HFFc6 (cell line): ENCODE measurements at regions not wholly inside any gene's neighbourhood (a gene's known extent, or its start where the extent isn't known, plus 50 kb on each side); places are given as distances from the start of the nearest gene placed in this dataset.
"Not testable (repeated sequence)": the region's sequence is repeated elsewhere in the genome, so short reads cannot be mapped to it uniquely, and the experiment has no call there.

ENCODE experiments used
- DNase-seq: peaks from one replicate; pipeline ENCODE4 v3.0.0-alpha.2; 2018
- H3K27ac Mint-ChIP-seq: 2 replicates; pipeline ENCODE4 v1.8.0; 2020; ENCODE audit warnings: mild to moderate bottlenecking, mixed read lengths
- H3K27me3 Mint-ChIP-seq: 2 replicates; pipeline ENCODE4 v1.8.0; 2021; ENCODE audit warnings: mild to moderate bottlenecking, moderate library complexity, mixed read lengths; ENCODE audit not compliant: insufficient read depth
- H3K36me3 Mint-ChIP-seq: 2 replicates; pipeline ENCODE4 v1.8.0; 2021; ENCODE audit warnings: low read depth, mixed read lengths
- H3K4me1 Mint-ChIP-seq: 2 replicates; pipeline ENCODE4 v1.8.0; 2020; ENCODE audit warnings: low read depth, mixed read lengths
- H3K4me3 Mint-ChIP-seq: 2 replicates; pipeline ENCODE4 v1.8.0; 2020; ENCODE audit warnings: mild to moderate bottlenecking, moderate library complexity, mixed read lengths
- H3K9me3 Mint-ChIP-seq: 2 replicates; pipeline ENCODE4 v1.8.0; 2020; ENCODE audit warnings: mild to moderate bottlenecking, mixed read lengths
- CTCF ChIP-seq: fragments of 200-600 bp; sonication (generic); IDR thresholded peaks from 2 replicates; pipeline ENCODE4 v1.5.0; 2021; ENCODE audit warnings: antibody characterized with exemption, mild to moderate bottlenecking

DNA sequence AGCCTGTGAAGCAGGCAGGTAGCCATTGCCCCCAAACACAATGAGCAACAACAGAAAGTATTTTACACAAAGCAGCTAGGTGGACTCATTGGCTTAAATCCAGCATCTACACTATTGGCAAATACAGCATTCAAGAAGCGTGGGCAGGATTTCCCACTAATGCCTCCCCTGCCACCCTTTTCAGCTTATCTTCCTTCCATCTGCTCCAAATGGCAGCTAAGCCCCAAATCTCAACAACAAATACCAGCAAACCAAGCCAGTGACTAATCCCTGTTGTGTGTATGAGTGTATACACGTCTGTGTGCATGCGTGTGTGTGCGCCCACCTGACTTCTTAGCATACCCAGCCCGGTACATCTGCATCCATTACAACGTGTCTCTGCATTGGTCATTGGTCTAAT lies 151.2 kb upstream of the WWC1 start:
- no peak for TF ChIP-seq CTCF
- H3K27ac Mint-ChIP-seq: no peak overlapping the region
- H3K4me1 Mint-ChIP-seq: no peaks in the 10 kb centered on the region
- H3K27me3 Mint-ChIP-seq: peaks cover 4% of the 10 kb centered on the region
- DNase-seq: no peak
- no peak overlapping the region for H3K4me3 Mint-ChIP-seq
- no peaks in the 10 kb centered on the region for H3K9me3 Mint-ChIP-seq
- H3K36me3 Mint-ChIP-seq: no peaks in the 10 kb centered on the region

DNA sequence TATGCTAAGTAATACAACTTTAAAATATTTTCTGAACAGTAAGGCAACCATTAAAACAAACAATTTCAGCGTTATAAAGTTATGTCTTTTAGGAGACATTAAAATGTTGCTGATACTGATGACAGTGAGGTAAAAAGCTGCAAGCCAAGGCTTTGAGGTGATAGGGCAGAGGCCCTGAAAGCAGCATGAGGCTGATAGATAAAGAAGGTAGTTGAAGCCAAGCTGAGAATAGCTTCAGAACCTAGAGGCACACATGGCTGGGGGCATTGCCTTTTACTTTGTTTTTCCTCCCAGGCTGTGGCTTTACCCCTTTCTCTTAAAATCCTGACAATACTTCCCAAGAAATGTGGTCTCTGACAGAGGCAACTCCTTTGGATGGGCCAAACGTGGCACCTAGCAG lies 149.0 kb upstream of the WWC1 start:
- Mint-ChIP-seq H3K36me3 (no peaks in the 10 kb centered on the region), H3K27ac (no peak overlapping the region), H3K27me3 (peaks cover 6% of the 10 kb centered on the region), H3K9me3 (no peaks in the 10 kb centered on the region), H3K4me1 (no peaks in the 10 kb centered on the region), H3K4me3 (no peak overlapping the region)
- DNase-seq: no peak
- no peak for TF ChIP-seq CTCF

DNA sequence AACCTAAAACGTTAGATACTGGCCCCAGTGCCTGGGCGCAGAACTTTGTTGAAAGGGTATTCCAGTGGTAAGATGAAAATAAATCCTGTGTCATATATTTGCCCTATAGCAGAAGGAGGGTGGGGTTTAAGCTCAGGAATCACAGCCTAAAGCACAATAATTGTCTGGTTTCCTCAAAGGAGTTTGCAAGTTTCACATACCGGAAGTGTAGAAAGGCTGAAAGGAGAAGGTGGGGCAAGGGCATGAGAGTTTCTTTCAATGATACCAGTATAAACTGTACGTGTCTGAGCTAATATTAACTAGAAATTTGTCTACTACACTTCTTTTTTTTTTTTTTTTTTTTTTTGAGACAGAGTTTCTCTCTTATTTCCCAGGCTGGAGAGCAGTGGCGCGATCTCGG lies 147.9 kb upstream of the WWC1 start:
- not testable (repeated sequence) for H3K36me3 Mint-ChIP-seq, H3K27ac Mint-ChIP-seq, H3K4me3 Mint-ChIP-seq, H3K4me1 Mint-ChIP-seq, H3K9me3 Mint-ChIP-seq, DNase-seq, H3K27me3 Mint-ChIP-seq

- no peaks in the 10 kb centered on the region for H3K9me3 Mint-ChIP-seq
- no peaks in the 10 kb centered on the region for H3K4me1 Mint-ChIP-seq
- H3K36me3 Mint-ChIP-seq: no peaks in the 10 kb centered on the region
- no peak for DNase-seq
- no peak overlapping the region for H3K4me3 Mint-ChIP-seq
- TF ChIP-seq CTCF: no peak
- peaks cover 20% of the 10 kb centered on the region for H3K27me3 Mint-ChIP-seq
- H3K27ac Mint-ChIP-seq: no peak overlapping the region
Measured at GRCh38 chr5:168147106-168147505, 144.3 kb upstream of the WWC1 start.

DNA sequence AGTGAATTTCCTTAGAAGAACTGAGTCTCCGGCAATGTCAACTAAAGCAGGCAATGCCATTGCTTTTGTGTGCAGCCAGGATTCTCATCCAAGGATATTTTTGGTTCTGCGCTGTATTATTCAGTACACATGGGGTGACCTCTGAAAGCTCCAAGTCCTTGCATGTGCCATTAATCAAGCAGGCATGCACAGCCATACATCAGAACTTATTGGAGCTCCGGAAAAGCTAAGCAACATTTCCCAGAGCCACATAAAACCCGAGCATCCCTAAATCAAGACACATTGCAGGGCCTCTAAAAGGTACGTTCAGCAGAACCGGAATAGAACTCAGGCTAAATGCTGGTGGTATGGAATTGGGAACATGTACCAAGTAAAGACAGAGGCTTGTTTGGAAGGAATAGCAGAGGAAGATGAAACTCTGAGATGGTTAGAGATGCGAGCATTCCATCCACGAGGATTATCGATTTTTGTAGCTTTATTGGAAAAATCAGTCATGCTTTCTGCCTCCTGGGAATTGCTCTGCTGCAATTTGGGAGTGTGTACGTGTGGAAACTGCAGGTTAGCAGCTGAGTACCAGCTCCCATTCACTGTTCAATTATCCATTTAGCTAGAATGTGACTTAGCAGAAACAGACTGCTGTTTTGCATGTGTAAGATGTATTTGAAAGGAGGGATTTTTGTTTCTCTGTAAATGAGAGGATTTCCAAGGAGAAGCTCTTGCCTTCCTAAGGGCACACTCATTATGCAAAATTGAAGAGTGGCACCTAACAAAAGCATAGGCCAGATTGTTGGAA lies 143.7 kb upstream of the WWC1 start:
- H3K4me1 Mint-ChIP-seq: peaks cover 5% of the 10 kb centered on the region; the same call in 1 of the 2 replicates
- DNase-seq: no peak
- H3K9me3 Mint-ChIP-seq: no peaks in the 10 kb centered on the region
- H3K36me3 Mint-ChIP-seq: no peaks in the 10 kb centered on the region
- no peak overlapping the region for H3K27ac Mint-ChIP-seq
- TF ChIP-seq CTCF: no peak
- peaks cover 20% of the 10 kb centered on the region for H3K27me3 Mint-ChIP-seq
- H3K4me3 Mint-ChIP-seq: no peak overlapping the region

DNA sequence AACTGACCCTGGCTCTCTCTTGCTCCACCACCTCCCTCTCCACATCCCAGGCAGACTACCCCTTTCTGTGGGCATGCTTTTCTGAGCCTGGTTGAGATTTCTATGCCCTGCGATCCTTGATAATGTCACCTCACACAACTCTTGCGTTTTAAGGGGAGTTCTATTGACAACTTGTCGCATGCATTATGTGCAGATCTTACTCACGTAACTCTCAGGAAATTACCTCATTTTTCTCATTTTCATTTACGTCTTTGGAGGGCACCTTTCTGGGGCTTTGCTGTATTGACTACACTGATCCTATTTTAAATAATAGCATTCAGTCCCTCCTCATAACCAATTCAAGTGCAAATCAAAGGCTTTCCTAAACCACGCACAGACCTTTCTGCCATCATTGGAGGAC lies 140.4 kb upstream of the WWC1 start:
- Mint-ChIP-seq H3K27ac (no peak overlapping the region), H3K36me3 (no peaks in the 10 kb centered on the region), H3K27me3 (peaks cover 29% of the 10 kb centered on the region), H3K4me1 (peaks cover 13% of the 10 kb centered on the region; the same call in 1 of the 2 replicates), H3K4me3 (no peak overlapping the region), H3K9me3 (no peaks in the 10 kb centered on the region)
- no peak for TF ChIP-seq CTCF
- DNase-seq: no peak
